ENCODE measurements at regions not wholly inside any gene's neighbourhood (a gene's known extent, or its start where the extent isn't known, plus 50 kb on each side); places are given as distances from the start of the nearest gene placed in this dataset.

DNA sequence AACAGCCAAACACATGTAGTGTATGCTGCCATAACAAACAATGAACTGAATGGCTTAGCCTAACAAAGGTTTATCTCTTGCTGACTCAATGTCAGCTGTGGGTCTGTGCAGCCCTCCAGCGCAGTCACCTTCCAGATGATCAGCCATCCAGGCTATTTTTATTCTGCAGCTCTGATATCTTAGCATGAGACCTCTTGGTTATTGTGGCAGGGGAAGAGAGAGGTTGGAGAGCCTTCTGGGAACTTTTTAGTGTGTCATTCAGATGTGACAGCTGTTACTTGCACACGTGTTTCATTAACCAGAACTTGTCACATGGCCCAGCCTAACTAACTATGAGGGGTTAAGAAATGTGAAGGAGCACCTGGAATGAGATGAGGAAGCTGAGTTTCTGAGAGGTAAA is 202.5 kb downstream of the DHX35 start:
- no peak overlapping the region for H3K4me3 ChIP-seq (ENCODE audit: low read length)

DNA sequence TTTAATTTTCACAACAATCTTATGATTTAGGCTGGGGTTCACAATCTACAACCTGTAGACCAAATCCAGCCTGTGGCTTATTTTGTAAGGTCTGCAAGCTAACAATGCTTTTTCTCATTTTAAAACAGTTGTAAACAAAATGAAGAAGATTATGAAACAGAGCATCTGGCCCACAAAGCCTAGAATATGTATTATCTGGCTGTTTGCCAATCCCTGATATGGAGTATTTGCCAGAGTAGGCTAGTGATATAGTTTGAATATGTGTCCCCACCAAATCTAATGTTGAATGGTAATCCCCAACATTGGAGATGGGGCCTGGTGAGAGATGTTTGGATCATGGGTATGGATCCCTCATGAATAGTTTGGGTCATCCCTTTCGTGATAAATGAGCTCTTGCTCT is 201.8 kb downstream of the DHX35 start:
- Histone ChIP-seq H3K4me1 (ENCODE audit: control insufficient read depth, low read length) (no peaks in the 10 kb centered on the region), H3K27ac (ENCODE audit: low read depth, low read length) (no peak overlapping the region), H4K20me1 (ENCODE audit: control insufficient read depth, insufficient read depth, low read depth, low read length) (no peaks in the 10 kb centered on the region), H3K79me2 (ENCODE audit: control insufficient read depth, low read length) (no peaks in the 10 kb centered on the region), H3K4me2 (ENCODE audit: low read length) (no peak overlapping the region), H3K27me3 (ENCODE audit: control insufficient read depth, low read length) (no peaks in the 10 kb centered on the region), H3K36me3 (ENCODE audit: control insufficient read depth, low read length) (no peaks in the 10 kb centered on the region), H3K9me2 (replicated peaks; ENCODE audit: control insufficient read depth, low read length) (no peaks in the 10 kb centered on the region), H3K9me3 (ENCODE audit: control insufficient read depth, insufficient read depth, low read length) (no peaks in the 10 kb centered on the region), H3F3A (ENCODE audit: control insufficient read depth, insufficient read depth) (no peaks in the 10 kb centered on the region), H3K4me3 (ENCODE audit: low read length) (no peak overlapping the region)
- no peak for TF ChIP-seq EZH2phosphoT487 (IDR thresholded peaks at IDR 0.05; ENCODE audit: borderline replicate concordance, low read length)
- TF ChIP-seq, protein P1, sequence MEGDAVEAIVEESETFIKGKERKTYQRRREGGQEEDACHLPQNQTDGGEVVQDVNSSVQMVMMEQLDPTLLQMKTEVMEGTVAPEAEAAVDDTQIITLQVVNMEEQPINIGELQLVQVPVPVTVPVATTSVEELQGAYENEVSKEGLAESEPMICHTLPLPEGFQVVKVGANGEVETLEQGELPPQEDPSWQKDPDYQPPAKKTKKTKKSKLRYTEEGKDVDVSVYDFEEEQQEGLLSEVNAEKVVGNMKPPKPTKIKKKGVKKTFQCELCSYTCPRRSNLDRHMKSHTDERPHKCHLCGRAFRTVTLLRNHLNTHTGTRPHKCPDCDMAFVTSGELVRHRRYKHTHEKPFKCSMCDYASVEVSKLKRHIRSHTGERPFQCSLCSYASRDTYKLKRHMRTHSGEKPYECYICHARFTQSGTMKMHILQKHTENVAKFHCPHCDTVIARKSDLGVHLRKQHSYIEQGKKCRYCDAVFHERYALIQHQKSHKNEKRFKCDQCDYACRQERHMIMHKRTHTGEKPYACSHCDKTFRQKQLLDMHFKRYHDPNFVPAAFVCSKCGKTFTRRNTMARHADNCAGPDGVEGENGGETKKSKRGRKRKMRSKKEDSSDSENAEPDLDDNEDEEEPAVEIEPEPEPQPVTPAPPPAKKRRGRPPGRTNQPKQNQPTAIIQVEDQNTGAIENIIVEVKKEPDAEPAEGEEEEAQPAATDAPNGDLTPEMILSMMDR (IDR thresholded peaks at IDR 0.05; ENCODE audit: low read depth, low read length, poor library complexity, severe bottlenecking), result no peak

More for the DNA sequence above, 202.5 kb downstream of the DHX35 start:
- Histone ChIP-seq H4K20me1 (ENCODE audit: control insufficient read depth, insufficient read depth, low read depth, low read length) (no peaks in the 10 kb centered on the region), H3K36me3 (ENCODE audit: control insufficient read depth, low read length) (no peaks in the 10 kb centered on the region), H3K27ac (ENCODE audit: low read depth, low read length) (no peak overlapping the region), H3K79me2 (ENCODE audit: control insufficient read depth, low read length) (no peaks in the 10 kb centered on the region), H3K9me2 (replicated peaks; ENCODE audit: control insufficient read depth, low read length) (no peaks in the 10 kb centered on the region), H3F3A (ENCODE audit: control insufficient read depth, insufficient read depth) (no peaks in the 10 kb centered on the region), H3K4me2 (ENCODE audit: low read length) (no peak overlapping the region), H3K4me1 (ENCODE audit: control insufficient read depth, low read length) (no peaks in the 10 kb centered on the region), H3K27me3 (ENCODE audit: control insufficient read depth, low read length) (no peaks in the 10 kb centered on the region), H3K9me3 (ENCODE audit: control insufficient read depth, insufficient read depth, low read length) (no peaks in the 10 kb centered on the region)
- TF ChIP-seq EZH2phosphoT487 (IDR thresholded peaks at IDR 0.05; ENCODE audit: borderline replicate concordance, low read length), result no peak
- TF ChIP-seq, protein P1 (IDR thresholded peaks at IDR 0.05; ENCODE audit: low read depth, low read length, poor library complexity, severe bottlenecking), result no peak

DNA sequence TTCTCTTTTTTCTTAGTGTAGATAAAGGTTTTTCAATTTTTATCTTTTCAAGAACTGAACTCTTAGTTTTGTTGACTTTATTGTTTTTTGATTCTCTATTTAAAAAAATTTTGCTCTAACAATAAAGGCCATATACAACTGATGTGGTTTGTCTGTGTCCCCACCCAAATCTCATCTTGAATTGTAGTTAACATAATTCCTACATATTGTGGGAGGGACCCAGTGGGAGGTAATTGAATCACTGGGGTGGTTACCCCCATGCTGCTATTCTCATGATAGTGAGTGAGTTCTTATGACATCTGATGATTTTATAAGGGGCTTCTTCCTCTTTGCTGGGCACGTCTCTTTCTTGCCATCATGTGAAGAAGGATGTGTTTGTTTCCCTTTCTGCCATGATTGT is 199.8 kb downstream of the DHX35 start:
- TF ChIP-seq, protein P1 (IDR thresholded peaks at IDR 0.05; ENCODE audit: low read depth, low read length, poor library complexity, severe bottlenecking), result no peak
- TF ChIP-seq EZH2phosphoT487 (IDR thresholded peaks at IDR 0.05; ENCODE audit: borderline replicate concordance, low read length), result no peak
- no peak overlapping the region for H3K4me2 ChIP-seq (ENCODE audit: low read length)
- no peaks in the 10 kb centered on the region for H3K27me3 ChIP-seq (ENCODE audit: control insufficient read depth, low read length)
- H3K27ac ChIP-seq (ENCODE audit: low read depth, low read length), result no peak overlapping the region
- no peaks in the 10 kb centered on the region for H3K9me3 ChIP-seq (ENCODE audit: control insufficient read depth, insufficient read depth, low read length)
- H3F3A ChIP-seq (ENCODE audit: control insufficient read depth, insufficient read depth), result no peaks in the 10 kb centered on the region
- no peaks in the 10 kb centered on the region for H4K20me1 ChIP-seq (ENCODE audit: control insufficient read depth, insufficient read depth, low read depth, low read length)
- H3K9me2 ChIP-seq (replicated peaks; ENCODE audit: control insufficient read depth, low read length), result no peaks in the 10 kb centered on the region
- 0 out of 2 replicates have a peak, but pooled peaks cover 3% of the 10 kb centered on the region for H3K4me1 ChIP-seq (ENCODE audit: control insufficient read depth, low read length)
- no peak overlapping the region for H3K4me3 ChIP-seq (ENCODE audit: low read length)
- H3K79me2 ChIP-seq (ENCODE audit: control insufficient read depth, low read length), result no peaks in the 10 kb centered on the region
- H3K36me3 ChIP-seq (ENCODE audit: control insufficient read depth, low read length), result no peaks in the 10 kb centered on the region

DNA sequence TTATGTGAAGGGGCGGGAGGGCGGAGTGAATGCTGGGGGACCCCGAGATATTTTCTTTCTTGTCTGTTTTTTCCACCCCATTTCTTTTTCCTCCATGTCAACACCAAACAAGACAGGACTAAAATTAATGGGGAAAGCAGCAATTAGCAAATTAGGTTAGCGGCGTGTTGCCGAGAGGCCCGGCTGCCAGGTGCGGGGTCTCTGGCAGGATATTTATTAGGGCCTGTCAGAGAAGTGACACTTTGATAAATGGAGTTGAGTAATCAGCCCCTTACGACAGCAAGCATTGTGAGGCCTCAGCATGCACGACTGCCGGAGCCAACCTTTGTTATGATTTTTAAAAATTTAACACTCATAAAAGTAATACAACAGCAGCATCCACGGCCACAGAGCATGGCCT is 193.8 kb downstream of the DHX35 start:
- Histone ChIP-seq H3K9me2 (replicated peaks; ENCODE audit: control insufficient read depth, low read length) (no peaks in the 10 kb centered on the region), H3K36me3 (ENCODE audit: control insufficient read depth, low read length) (no peaks in the 10 kb centered on the region), H4K20me1 (ENCODE audit: control insufficient read depth, insufficient read depth, low read depth, low read length) (no peaks in the 10 kb centered on the region), H3K4me2 (ENCODE audit: low read length) (no peak overlapping the region), H3K4me3 (ENCODE audit: low read length) (no peak overlapping the region), H3K9me3 (ENCODE audit: control insufficient read depth, insufficient read depth, low read length) (no peaks in the 10 kb centered on the region), H3K27me3 (ENCODE audit: control insufficient read depth, low read length) (no peaks in the 10 kb centered on the region), H3K27ac (ENCODE audit: low read depth, low read length) (no peak overlapping the region), H3F3A (ENCODE audit: control insufficient read depth, insufficient read depth) (no peaks in the 10 kb centered on the region), H3K79me2 (ENCODE audit: control insufficient read depth, low read length) (no peaks in the 10 kb centered on the region), H3K4me1 (ENCODE audit: control insufficient read depth, low read length) (peaks cover 9% of the 10 kb centered on the region)
- no peak for TF ChIP-seq EZH2phosphoT487 (IDR thresholded peaks at IDR 0.05; ENCODE audit: borderline replicate concordance, low read length)
- TF ChIP-seq, protein P1 (IDR thresholded peaks at IDR 0.05; ENCODE audit: low read depth, low read length, poor library complexity, severe bottlenecking), result no peak

Data from DOHH2 (cell line).